AG09309 (cell line): ENCODE measurements at regions not wholly inside any gene's neighbourhood (a gene's known extent, or its start where the extent isn't known, plus 50 kb on each side); places are given as distances from the start of the nearest gene placed in this dataset.

Experiments used
- DNase-seq: peaks from one replicate; pipeline ENCODE4 v3.0.0-alpha.2; 2010; ENCODE audit warnings: low read depth
- H3K4me3 ChIP-seq: 2 replicates; pipeline ENCODE4 v1.5.1; 2011; ENCODE audit warnings: mild to moderate bottlenecking, low read depth, low read length, moderate library complexity; ENCODE audit not compliant: control insufficient read depth
- CTCF ChIP-seq: IDR thresholded peaks from 2 replicates; pipeline ENCODE4 v1.5.1; 2011; ENCODE audit warnings: mild to moderate bottlenecking, low read depth, low read length, inconsistent platforms; ENCODE audit not compliant: insufficient read depth, control insufficient read depth; ENCODE audit errors: missing control alignments

GRCh38 chr6:18326980-18327379 is 60.2 kb upstream of the RNF144B start:
- no peak overlapping the region for H3K4me3 ChIP-seq
- DNase-seq = no peak
- no peak for TF ChIP-seq CTCF

- no peak for TF ChIP-seq CTCF
- DNase-seq = no peak
- H3K4me3 ChIP-seq = no peak overlapping the region
Observed at GRCh38 chr6:18326001-18326400, 61.1 kb upstream of the RNF144B start.

GRCh38 chr6:18324706-18325042 is 60.3 kb upstream of the DEK start:
- DNase-seq = no peak
- TF ChIP-seq CTCF = no peak
- no peak overlapping the region for H3K4me3 ChIP-seq

- peak; percentile 66 for TF ChIP-seq CTCF
- no peak overlapping the region for H3K4me3 ChIP-seq
- DNase-seq = no peak
Observed at GRCh38 chr6:18323935-18324705, 59.8 kb upstream of the DEK start.

GRCh38 chr6:18317850-18318249 is 53.5 kb upstream of the DEK start:
- TF ChIP-seq CTCF = no peak
- H3K4me3 ChIP-seq = no peak overlapping the region
- no peak for DNase-seq

GRCh38 chr6:18314317-18314997 is 50.1 kb upstream of the DEK start:
- no peak for DNase-seq
- TF ChIP-seq CTCF = no peak
- no peak overlapping the region for H3K4me3 ChIP-seq
